Lower leg skin (tissue), 3 donors: ENCODE measurements at regions not wholly inside any gene's neighbourhood (a gene's known extent, or its start where the extent isn't known, plus 50 kb on each side); places are given as distances from the start of the nearest gene placed in this dataset.

Experiments
- CTCF ChIP-seq, 3 donors: fragments of 450-650 bp; IDR thresholded peaks; one replicate each; pipeline ENCODE4 v1.5.1; 2016; ENCODE audit warnings: antibody characterized with exemption in 3 of 3, mild to moderate bottlenecking in 3 of 3, moderate library complexity in 2 of 3
- POLR2A ChIP-seq, 2 donors: fragments of 450-650 bp; IDR thresholded peaks; one replicate each; pipeline ENCODE4 v1.6.1; 2016 to 2017; ENCODE audit warnings: antibody characterized with exemption in 2 of 2, mild to moderate bottlenecking in 1 of 2, moderate library complexity in 1 of 2

GRCh38 chr6:134447883-134448387 lies 130.0 kb upstream of the SGK1 start:
- TF ChIP-seq CTCF (IDR thresholded peaks at IDR 0.05) (no peak), POLR2A (IDR thresholded peaks at IDR 0.05) (no peak)
